GM23248 (cell line): ENCODE measurements at regions not wholly inside any gene's neighbourhood (a gene's known extent, or its start where the extent isn't known, plus 50 kb on each side); places are given as distances from the start of the nearest gene placed in this dataset.

Experiments used
- DNase-seq: peaks from one replicate; pipeline ENCODE4 v3.0.0-alpha.2; 2015
- H2AFZ ChIP-seq: fragments of 200-600 bp; sonication (generic); 2 replicates; pipeline ENCODE4 v1.6.1; 2016; ENCODE audit warnings: antibody characterized with exemption
- H3F3A ChIP-seq: fragments of 200-600 bp; sonication (generic); 2 replicates; pipeline ENCODE4 v1.6.1; 2016; ENCODE audit warnings: mild to moderate bottlenecking, antibody characterized with exemption, mixed run types; ENCODE audit not compliant: insufficient read depth
- H3K27ac ChIP-seq: fragments of 200-600 bp; sonication (generic); 2 replicates; pipeline ENCODE4 v1.5.1; 2016; ENCODE audit warnings: mild to moderate bottlenecking
- H3K27me3 ChIP-seq: fragments of 200-600 bp; sonication (generic); replicated peaks from 2 replicates; pipeline ENCODE4 v1.6.1; 2016; ENCODE audit warnings: mild to moderate bottlenecking; ENCODE audit not compliant: insufficient read depth
- H3K36me3 ChIP-seq: fragments of 200-600 bp; sonication (generic); 2 replicates; pipeline ENCODE4 v1.6.1; 2016; ENCODE audit warnings: low read depth, mild to moderate bottlenecking
- H3K4me1 ChIP-seq: fragments of 200-600 bp; sonication (generic); 2 replicates; pipeline ENCODE4 v1.6.1; 2016; ENCODE audit warnings: mild to moderate bottlenecking; ENCODE audit not compliant: insufficient read depth
- H3K4me2 ChIP-seq: fragments of 200-600 bp; sonication (generic); one replicate; pipeline ENCODE4 v1.6.1; 2016; ENCODE audit warnings: mild to moderate bottlenecking; ENCODE audit not compliant: unreplicated experiment
- H3K4me3 ChIP-seq: fragments of 200-600 bp; sonication (generic); 2 replicates; pipeline ENCODE4 v1.5.1; 2016; ENCODE audit warnings: mild to moderate bottlenecking
- H3K79me2 ChIP-seq: fragments of 200-600 bp; sonication (generic); 2 replicates; pipeline ENCODE4 v1.6.1; 2016; ENCODE audit warnings: mild to moderate bottlenecking; ENCODE audit not compliant: insufficient read depth
- H3K9ac ChIP-seq: fragments of 200-600 bp; sonication (generic); 2 replicates; pipeline ENCODE4 v1.6.1; 2016; ENCODE audit warnings: mild to moderate bottlenecking
- H3K9me2 ChIP-seq: fragments of 200-600 bp; sonication (generic); 2 replicates; pipeline ENCODE4 v1.6.1; 2016; ENCODE audit warnings: mixed run types, mild to moderate bottlenecking, moderate library complexity; ENCODE audit not compliant: insufficient read depth
- H3K9me3 ChIP-seq: fragments of 200-600 bp; sonication (generic); one replicate; pipeline ENCODE4 v1.6.1; 2017; ENCODE audit warnings: low read depth
- H4K20me1 ChIP-seq: fragments of 200-600 bp; sonication (generic); 2 replicates; pipeline ENCODE4 v1.6.0; 2016; ENCODE audit not compliant: insufficient read depth
- EZH2 ChIP-seq: fragments of 200-600 bp; sonication (generic); IDR thresholded peaks from 2 replicates; pipeline ENCODE4 v1.6.1; 2018; ENCODE audit warnings: antibody characterized with exemption, mild to moderate bottlenecking; ENCODE audit not compliant: insufficient read depth, poor library complexity, severe bottlenecking
- EZH2phosphoT487 ChIP-seq: fragments of 200-600 bp; sonication (generic); IDR thresholded peaks from 2 replicates; pipeline ENCODE4 v1.6.1; 2018; ENCODE audit warnings: antibody characterized with exemption, moderate library complexity, mild to moderate bottlenecking, low read depth; ENCODE audit not compliant: insufficient read depth
- WGBS, 2 experiments: methylation state at CpG; one replicate each; pipeline ENCODE4 v1.1.6; 2015 to 2017; ENCODE audit warnings: low lambda C conversion rate in 2 of 2, low coverage in 1 of 2; ENCODE audit errors: missing lambda C conversion rate in 2 of 2; 5-methylcytosine and 5-hydroxymethylcytosine counted together
- in situ Hi-C: fragments of 300-500 bp; cut with MboI; formaldehyde crosslinking; loops from 2 replicates; pipeline ENCODE4 v1.15.0; 2020

GRCh38 chr11:71310184-71310583 lies 57.8 kb upstream of the SHANK2 start:
- Histone ChIP-seq H3K27ac (no peak overlapping the region), H4K20me1 (no peaks in the 10 kb centered on the region), H3K79me2 (no peaks in the 10 kb centered on the region), H3K4me3 (no peak overlapping the region), H2AFZ (no peak overlapping the region), H3K27me3 (peaks cover 25% of the 10 kb centered on the region), H3F3A (no peaks in the 10 kb centered on the region), H3K4me1 (no peaks in the 10 kb centered on the region), H3K9me3 (no peaks in the 10 kb centered on the region), H3K9me2 (no peaks in the 10 kb centered on the region), H3K9ac (no peak overlapping the region), H3K4me2 (no peak overlapping the region), H3K36me3 (no peaks in the 10 kb centered on the region)
- in situ Hi-C loops = no loop called here
- 57 to 71% methylated on average over 4 of the region's 4 CpGs for WGBS, 2 experiments
- TF ChIP-seq EZH2phosphoT487 (no peak), EZH2 (no peak)
- DNase-seq = no peak

GRCh38 chr11:71309611-71310010 lies 57.2 kb upstream of the SHANK2 start:
- peaks cover 24% of the 10 kb centered on the region for H3K27me3 ChIP-seq
- H3F3A ChIP-seq = no peaks in the 10 kb centered on the region
- 60 to 74% methylated on average over 1 of the region's 1 CpG for WGBS, 2 experiments
- no peak for TF ChIP-seq EZH2
- TF ChIP-seq EZH2phosphoT487 = no peak
- no peaks in the 10 kb centered on the region for H3K36me3 ChIP-seq
- H3K4me3 ChIP-seq = no peak overlapping the region
- no peak overlapping the region for H2AFZ ChIP-seq
- no peaks in the 10 kb centered on the region for H3K79me2 ChIP-seq
- H3K9me3 ChIP-seq = no peaks in the 10 kb centered on the region
- no peaks in the 10 kb centered on the region for H3K4me1 ChIP-seq
- in situ Hi-C loops = no loop called here
- no peak for DNase-seq
- H3K9me2 ChIP-seq = no peaks in the 10 kb centered on the region
- no peak overlapping the region for H3K27ac ChIP-seq
- H4K20me1 ChIP-seq = no peaks in the 10 kb centered on the region
- H3K4me2 ChIP-seq = no peak overlapping the region
- H3K9ac ChIP-seq = no peak overlapping the region

- no peaks in the 10 kb centered on the region for H3F3A ChIP-seq
- H3K9ac ChIP-seq = no peak overlapping the region
- H3K9me3 ChIP-seq = no peaks in the 10 kb centered on the region
- no peak overlapping the region for H3K27ac ChIP-seq
- H3K27me3 ChIP-seq = peaks cover 20% of the 10 kb centered on the region
- WGBS, 2 experiments = 71 to 72% methylated on average over 7 of the region's 7 CpGs
- in situ Hi-C loops = no loop called here
- no peak for DNase-seq
- no peaks in the 10 kb centered on the region for H4K20me1 ChIP-seq
- no peak overlapping the region for H2AFZ ChIP-seq
- no peak overlapping the region for H3K4me2 ChIP-seq
- no peak overlapping the region for H3K4me3 ChIP-seq
- H3K79me2 ChIP-seq = no peaks in the 10 kb centered on the region
- no peak for TF ChIP-seq EZH2phosphoT487
- no peak for TF ChIP-seq EZH2
- no peaks in the 10 kb centered on the region for H3K36me3 ChIP-seq
- no peaks in the 10 kb centered on the region for H3K9me2 ChIP-seq
- H3K4me1 ChIP-seq = no peaks in the 10 kb centered on the region
These were observed 56.8 kb upstream of the SHANK2 start for GRCh38 chr11:71309181-71309580.

GRCh38 chr11:71307811-71308645 lies 55.7 kb upstream of the SHANK2 start:
- WGBS, 2 experiments = 80 to 86% methylated on average over 5 of the region's 5 CpGs
- in situ Hi-C loops = no loop called here
- H3K27me3 ChIP-seq = peaks cover 9% of the 10 kb centered on the region
- H2AFZ ChIP-seq = no peak overlapping the region
- no peaks in the 10 kb centered on the region for H3K79me2 ChIP-seq
- no peak overlapping the region for H3K4me3 ChIP-seq
- DNase-seq = no peak
- no peak overlapping the region for H3K27ac ChIP-seq
- H4K20me1 ChIP-seq = no peaks in the 10 kb centered on the region
- no peaks in the 10 kb centered on the region for H3K9me2 ChIP-seq
- H3K36me3 ChIP-seq = no peaks in the 10 kb centered on the region
- no peak overlapping the region for H3K9ac ChIP-seq
- H3K9me3 ChIP-seq = no peaks in the 10 kb centered on the region
- no peaks in the 10 kb centered on the region for H3F3A ChIP-seq
- TF ChIP-seq EZH2 = no peak
- TF ChIP-seq EZH2phosphoT487 = no peak
- H3K4me2 ChIP-seq = no peak overlapping the region
- H3K4me1 ChIP-seq = no peaks in the 10 kb centered on the region
